Ramos (cell line): ENCODE measurements at regions not wholly inside any gene's neighbourhood (a gene's known extent, or its start where the extent isn't known, plus 50 kb on each side); places are given as distances from the start of the nearest gene placed in this dataset.

Experiments used
- in situ Hi-C: fragments of 300-500 bp; cut with MboI; formaldehyde crosslinking; loops from one replicate; pipeline ENCODE4 v1.14.3; 2022; ENCODE audit warnings: low sequenced_read_pairs; ENCODE audit not compliant: unreplicated experiment

DNA sequence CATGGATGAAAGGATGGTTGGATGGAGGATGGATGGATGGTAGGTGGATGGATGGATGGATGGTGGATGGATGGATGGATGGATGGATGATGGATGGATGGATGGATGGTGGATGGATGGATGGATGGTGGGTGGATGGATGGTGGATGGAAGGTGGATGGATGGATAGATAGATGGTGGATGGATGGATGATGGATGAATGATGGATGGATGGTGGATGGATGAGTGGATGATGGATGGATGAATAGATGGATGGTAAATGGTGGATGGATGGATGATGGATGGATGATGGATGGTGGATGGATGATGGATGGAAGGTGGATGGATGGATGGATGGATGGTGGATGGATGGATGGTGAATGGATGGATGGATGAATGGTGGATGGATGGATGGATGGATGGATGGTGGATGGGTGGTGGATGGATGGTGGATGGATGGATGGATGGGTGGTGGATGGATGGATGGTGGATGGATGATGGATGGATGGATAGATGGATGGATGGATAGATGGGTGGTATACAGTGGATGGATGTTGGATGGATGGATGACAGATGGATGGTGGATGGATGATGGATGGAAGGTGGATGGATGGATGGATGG lies 350.8 kb downstream of the BRD1 start:
- in situ Hi-C loops, result no loop called here

DNA sequence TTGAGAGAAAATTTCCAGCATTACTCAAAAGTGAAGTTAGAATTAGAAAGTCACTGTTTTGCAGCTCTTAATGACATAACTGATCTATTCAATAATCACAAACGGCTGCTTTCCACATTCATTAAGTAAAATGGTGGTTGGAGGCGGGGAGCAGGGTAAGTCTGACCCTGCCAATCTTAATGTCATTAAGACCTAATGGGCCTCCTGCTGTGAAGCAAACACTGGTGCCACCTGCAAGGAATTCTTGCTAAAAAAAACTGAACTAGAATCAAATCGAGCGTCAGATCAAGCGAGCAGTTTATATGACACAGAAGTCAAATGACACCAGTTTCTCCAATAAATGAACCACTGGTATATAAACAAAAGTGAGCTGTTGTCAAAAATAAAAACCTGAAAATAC lies 351.5 kb downstream of the BRD1 start:
- in situ Hi-C loops, result no loop called here

DNA sequence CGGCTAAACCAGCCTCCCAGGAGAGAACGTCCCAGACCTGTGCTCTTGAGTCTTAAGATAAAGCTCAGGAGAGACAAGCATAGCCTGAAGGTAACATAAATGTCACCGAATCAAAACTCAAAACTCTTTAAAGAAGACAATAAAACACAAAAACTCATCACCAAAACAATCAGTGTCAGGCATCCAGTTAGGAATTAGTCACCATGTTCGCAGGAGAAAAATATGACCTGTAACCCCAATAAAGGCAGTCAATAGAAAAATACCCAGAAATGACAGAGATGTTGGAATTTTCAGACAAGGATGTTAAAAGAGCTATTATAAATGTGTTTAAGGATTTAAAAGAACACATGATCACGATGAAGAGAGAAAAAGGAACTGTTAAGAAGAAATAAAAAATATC lies 352.4 kb downstream of the BRD1 start:
- in situ Hi-C loops, result no loop called here

DNA sequence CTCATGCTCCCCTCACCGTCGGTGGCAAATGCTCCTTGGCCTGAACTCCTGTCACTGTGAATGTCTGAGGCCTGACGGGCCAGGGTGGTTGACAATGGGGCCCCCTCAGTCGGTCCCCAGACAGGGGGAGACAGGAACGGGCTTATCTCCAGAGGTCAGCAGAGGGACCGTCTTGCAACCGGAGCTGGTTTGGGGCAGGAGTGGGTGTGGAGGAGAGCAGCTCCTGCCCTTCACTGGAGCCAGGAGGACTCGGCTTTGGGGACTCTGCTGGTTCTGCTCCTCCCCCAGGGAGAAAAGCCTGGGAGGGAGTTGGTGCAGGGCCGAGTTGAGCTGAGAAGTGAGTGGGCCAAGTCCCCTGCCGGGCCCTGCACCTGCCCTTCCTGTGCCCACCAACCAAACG lies 354.4 kb downstream of the BRD1 start:
- in situ Hi-C loops, result no loop called here

DNA sequence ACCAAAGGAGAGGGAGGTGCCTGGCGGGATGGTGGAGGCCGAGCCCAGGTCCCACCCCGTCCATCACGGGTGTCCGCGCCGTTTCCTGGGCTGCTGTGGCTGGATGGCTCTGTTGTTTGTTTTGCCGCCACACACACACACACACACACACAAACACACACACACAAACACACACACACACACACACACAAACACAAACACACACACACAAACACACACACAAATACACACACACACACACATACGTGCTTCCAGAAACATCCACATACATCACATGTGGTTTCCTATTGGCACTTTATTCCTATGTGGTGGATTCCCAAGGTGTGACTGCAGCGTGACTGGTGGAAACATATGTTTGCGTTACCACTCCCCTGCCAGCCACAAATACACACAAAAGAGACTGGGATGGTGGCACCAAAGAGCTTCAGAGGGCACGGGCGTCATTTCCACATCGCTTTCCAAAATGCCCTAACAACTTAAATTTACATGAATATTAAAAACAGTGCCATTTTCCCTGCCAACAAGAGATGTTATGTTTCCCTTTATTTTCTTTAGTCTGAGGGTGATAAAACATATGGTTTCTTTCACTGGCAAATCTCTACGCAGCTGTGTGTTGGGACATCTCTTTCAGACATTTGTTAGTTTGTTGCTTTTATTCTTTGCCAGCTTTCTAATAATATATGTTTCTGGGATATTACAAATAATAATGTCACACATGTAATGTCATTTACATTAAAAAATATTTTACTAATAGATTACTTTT lies 356.8 kb downstream of the BRD1 start:
- in situ Hi-C loops, result no loop called here

DNA sequence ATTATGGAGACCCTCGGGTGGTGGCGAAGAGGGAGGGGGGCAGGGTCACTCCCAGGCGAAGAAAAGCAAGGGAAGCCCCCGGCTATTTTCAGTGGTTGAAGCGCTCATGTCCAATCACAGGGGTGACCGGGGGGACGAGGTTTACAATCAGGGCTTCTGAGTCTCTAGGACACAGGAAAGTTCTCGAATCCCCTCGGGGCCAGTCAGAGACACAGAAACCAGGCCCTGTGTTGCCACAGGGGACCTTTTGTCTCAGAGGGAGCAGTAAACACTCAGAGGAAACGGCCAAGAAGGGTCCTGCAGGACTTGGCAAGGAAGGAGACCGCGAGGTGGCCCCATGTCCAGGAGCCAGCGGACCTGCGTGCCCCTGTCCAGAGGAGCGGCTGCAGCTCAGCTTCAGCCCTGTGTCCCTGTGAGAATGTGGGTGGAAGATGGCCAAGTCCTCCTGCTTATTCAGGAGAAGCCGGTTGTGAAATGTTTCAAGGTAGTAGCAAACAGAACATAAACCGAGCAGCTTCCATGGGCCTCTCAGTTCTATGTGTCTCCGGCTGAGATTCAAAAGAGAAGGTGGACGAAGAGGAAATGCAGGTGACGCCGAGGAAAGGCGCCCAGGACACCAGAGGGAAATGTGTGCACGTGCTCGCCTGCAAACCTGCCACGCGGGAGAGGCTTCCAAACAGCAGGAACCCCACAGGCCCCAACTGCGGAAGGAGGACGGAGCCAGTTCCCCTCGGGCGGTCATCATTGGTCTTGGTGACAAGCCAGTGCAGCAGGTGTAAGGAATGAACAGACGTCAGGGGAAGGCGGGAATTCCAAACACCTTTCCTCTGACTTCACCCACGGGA lies 357.6 kb downstream of the BRD1 start:
- in situ Hi-C loops, result no loop called here

DNA sequence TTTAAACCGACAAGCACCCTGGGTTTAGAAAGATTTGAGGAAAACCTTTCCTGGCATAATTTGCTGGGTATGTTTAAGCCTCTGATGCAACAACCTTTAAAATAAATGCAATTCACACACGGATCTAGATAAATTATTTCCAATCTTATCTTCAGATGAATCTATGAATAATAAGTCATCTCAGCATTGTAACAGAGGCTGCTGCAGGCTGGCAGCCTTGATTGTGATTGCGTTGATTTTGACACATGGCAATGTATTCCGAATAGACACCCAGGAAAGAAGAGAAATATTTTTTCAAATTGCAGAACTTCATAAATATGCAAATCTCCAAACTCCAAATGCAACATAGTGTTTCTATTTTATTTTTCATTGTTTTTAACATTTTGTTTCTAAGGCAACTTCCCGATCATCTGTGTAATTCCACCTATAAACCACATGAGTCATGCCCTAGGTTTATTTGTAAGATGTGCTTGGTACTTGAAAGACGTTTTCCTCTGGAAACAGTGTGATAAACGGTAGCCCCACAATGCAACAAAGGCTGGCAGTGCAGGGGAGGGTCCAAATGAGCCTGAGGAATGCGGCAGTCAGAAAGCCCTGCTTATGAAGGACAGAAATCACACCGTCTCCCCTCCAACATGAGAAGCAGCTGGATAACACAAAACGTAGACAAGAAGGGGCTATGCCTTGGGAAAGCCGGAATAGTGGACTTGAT lies 359.0 kb downstream of the BRD1 start:
- in situ Hi-C loops, result no loop called here

DNA sequence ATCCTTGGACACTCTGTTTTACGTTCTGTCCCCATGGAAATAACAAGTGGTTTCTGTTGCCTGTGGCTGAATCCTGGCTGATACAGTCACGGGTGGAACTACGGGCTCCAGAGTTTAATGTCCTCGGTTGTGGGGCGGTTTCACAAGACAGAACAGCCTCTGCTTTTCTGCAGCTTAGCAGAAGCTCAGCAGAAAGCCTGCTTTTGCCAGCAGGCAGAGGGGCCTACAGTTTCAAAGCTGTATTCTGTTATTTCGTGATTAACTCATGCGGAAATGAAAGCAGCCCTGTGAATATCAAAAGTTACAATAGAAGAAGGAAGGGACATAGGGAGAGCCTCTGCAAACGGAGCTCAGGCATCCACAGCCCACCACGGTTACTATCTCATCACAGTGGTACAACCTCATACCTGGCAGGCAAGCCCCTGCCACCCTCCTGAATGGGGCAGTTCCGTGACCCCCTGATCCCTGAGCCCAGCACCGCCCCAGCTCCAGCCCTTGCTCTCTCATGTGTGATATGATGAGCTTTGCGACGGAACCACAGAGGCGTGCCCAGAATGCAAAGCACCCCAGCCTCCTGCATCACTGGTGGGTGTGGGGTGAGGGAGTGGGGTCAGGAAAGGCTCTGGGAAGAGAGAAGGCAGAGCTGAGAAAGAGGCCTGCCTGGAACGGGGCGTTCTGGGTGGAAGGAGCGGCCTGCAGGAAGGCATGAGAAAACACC lies 360.6 kb downstream of the BRD1 start:
- in situ Hi-C loops, result no loop called here

DNA sequence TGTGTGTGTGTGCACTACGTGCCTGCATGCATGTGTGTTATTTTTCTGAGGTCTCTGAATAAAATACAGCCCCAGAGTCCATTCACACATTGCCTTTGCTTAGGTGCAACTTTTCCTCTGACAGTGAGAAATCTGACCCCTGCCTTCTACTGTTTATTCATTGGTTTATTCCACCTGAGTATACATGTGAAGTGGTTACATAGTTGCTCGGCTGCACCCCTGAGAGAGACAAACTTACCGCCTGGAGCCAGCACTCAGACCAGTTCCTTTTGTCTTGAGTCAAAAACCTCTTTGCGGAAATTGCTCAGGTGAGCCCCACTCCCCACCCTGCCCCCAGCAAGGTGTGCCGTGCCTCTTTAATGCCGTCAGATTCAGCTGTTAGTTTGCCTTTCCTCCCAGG lies 363.6 kb downstream of the BRD1 start:
- in situ Hi-C loops, result no loop called here

DNA sequence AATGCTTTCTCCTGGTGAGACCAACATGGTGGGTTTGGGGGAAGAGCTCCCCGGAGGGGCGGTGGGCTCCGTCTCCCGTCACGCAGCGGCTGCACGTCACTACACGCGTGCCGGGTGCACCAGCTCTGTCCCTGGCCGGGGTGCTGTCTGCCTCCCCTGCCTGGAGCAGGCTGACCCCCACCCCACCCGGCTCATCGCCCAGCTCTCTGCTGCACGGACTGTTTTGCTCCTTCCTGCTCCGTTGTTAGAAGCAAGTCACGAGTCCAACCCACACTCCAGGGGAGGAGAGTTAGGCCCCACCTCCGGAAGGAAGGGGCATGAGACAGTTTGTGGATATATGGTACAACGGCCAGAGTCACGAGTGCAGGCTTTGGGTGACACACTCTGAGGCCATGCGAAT lies 364.9 kb downstream of the BRD1 start:
- in situ Hi-C loops, result no loop called here

DNA sequence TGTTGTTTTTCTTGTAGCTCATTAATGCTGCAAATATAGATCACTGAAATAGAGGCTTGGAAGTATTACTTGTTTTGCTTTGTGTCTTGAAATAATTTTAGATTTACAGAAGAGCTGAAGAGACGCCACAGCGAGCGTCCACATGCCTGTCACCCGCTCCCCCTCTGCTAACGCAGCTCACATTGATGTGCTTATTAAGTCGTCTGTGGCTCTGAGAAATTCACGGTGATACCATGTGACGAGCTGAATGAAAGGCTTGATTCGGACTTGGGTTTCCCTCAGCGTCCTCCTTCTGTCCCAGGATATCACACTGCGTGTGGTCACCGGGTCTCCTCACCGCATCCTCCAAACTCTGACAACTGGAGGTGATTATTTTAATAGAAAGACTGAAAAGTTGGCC lies 365.4 kb downstream of the BRD1 start:
- in situ Hi-C loops, result no loop called here

DNA sequence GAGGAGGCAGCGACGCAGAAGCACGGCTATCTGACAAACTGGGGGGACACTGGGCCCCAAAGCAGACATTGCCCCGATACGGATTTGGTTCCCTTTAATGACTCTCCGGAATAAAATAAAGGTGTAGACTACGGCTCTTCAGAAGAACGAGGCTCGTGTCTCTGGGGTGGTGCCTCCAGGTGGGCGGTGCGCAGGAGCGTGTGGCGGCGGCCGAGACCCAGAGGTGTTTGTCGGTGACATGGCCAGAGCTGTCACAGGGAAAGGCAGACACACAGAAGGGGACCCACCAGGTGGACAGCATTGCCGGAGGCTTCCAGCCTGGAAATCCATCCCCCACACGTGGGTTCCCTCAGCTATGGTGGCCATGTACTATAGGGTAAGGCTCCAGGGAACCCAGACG lies 366.0 kb downstream of the BRD1 start:
- in situ Hi-C loops, result no loop called here

DNA sequence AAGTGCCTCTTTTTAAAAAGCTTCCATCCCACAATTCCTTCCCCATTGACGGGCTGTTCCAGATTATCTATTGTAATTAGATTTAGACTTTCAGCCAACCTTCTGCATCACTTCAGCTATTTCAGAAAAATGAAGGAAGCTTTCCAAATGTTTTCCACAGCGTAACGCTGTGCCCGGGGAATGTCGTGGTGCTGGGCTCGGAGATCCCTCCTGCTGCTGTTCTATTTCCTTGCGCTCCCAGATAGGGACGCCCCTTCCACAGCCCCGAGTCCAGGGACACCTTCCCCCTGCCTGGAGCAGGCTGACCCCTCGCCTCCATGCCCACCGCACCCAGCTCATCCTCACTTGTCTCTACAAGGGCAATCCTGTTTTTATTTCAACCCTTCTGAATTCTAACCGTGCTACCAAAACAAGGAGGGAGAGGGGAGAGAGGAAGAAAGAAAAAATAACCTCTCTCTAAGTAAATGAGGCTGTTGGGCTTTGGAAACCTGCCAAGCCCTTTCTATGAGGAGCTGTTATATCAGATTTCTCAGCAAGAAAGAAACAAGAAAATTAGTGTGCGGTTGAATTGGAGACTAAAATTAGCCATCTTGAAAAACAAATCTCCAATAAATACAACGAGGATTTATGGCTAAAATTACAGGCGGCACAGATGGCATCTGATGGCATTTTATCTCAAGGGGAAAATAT lies 366.9 kb downstream of the BRD1 start:
- in situ Hi-C loops, result no loop called here

DNA sequence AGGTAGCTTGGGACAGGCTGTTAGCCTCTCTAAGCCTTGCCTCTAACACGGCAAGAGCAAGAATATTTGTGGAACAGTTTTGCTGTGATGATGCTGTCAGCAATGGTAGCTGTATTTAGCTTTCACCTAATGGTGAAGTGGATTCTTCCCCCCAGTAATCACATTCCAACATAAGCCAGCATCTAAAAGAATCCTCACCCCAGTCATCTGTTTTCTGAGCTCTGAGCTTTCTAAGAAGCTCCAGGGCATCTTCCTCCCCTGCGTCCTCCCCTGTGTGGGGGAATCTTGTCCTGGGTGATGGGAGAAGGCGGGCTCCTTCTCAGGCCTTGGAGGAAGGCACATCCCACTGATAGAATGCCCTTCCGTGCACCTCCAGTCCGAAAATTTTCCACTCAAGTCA lies 367.6 kb downstream of the BRD1 start:
- in situ Hi-C loops, result no loop called here

DNA sequence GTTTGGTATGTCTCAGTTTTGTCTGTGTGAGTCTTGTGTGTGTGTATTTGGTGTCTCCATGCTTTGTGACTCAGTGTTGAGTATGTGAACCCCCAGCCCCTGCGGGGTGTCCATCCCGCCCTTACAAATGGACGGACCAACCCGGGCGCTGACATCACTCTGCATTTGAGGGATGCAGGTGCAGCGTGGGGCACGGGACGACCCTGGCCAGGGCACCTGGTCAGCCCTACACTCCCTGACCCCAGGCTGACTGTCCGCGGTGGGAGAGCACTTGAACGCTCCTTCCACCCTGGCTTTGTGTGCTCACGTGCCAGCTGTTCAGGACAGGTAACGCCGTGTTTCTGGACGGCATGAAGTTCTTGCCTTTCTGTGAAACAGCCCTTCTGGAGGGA lies 369.0 kb downstream of the BRD1 start:
- in situ Hi-C loops, result no loop called here

DNA sequence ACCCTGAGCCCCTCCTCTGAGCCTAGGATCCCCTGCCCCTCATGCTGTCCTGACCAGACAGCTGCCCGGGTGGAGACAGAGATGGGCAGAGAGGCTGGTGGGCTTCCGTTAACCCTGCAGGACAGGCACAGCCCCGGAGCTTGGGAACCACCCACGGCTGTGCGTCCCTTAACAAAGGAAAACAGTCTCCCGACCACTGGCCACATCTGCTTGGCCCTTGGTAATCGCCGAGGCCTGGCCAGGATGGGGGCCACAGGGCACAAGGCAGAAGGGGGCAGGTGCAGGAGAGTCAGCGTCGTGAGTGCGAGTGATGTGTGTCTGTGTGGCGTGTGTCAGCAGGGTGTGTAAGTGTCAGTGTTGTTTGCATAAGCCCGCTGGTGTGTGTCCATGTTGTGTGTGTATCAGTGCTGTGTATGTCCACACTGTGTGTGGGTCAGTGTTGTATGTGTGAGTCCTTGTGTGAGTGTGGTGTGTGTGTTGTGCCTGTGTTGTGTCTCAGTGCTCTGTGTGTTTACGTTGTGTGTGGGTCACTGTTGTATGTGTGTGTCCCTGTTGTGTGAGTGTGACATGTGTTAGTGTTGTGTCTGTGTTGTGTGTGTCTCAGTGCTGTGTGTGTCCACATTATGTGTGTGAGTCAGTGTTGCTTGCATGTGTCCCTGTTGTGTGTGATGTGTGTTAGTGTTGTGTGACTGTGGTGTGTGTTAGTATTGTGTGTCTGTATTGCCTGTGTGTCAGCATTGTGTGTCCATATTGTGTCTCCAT lies 369.5 kb downstream of the BRD1 start:
- in situ Hi-C loops, result no loop called here

DNA sequence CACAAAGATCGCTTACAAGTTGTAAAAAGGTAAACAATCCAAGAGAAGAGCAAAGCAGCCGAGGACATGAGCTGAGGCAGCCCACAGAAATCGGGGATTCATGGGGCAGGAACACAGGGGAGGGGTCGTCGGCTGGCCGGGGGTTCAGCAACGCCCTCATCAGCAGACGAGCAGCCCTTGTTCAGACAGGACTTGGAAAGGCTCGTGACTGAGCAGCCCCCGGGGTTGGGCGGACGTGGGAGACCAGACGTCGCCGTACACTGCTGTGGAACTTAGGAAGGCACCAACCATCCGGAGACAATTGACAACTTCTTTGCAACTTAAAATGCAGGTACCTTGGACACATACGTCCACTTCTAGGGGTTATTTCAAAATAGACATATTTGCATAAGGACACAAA lies 370.5 kb downstream of the BRD1 start:
- in situ Hi-C loops, result no loop called here

DNA sequence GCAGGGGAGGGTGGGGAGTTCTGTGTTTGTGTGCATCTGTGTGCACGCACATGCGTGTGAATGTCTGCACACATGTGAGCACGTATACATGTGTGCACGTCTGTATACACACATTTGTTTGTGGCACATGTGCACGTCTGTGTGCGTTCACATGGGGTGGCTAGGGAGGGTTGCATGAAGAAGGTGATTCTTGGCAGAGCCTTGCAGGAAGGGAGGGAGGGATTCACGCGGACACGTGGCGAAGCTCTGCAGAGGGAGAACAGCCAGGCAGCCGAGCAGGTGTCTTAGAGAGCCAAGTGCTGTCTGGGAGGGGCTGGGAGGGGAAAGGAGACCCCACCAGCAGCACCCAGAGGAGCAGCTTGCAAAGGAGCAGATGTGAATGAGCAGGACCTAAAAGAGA lies 372.1 kb downstream of the BRD1 start:
- in situ Hi-C loops, result no loop called here

DNA sequence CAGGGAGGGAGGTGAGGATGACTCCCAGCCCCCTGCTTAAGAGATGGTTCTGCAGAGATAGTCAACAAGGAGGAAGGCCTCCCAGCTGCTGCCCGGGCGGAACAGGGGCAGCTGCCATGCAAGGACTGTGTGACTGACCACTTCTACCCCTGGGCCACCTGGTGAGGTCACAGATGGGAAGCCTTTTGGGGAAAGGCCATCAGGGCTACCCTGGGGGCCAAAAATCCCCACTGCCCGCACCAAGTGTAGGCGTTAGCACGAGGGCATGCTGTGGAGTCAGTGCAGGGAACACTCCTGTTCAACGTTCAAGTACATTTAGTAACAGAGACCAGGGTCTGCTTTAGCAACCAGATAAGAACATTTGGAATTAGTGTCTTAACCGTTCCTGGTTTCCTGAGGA lies 372.9 kb downstream of the BRD1 start:
- in situ Hi-C loops, result no loop called here
